Loucy (cell line): ENCODE measurements at regions not wholly inside any gene's neighbourhood (a gene's known extent, or its start where the extent isn't known, plus 50 kb on each side); places are given as distances from the start of the nearest gene placed in this dataset.

Experiments used
- CTCF ChIP-seq: fragments of 200-600 bp; sonication (generic); conservative IDR thresholded peaks from 2 replicates; pipeline ENCODE4 v1.5.1; 2014; ENCODE audit warnings: mild to moderate bottlenecking, antibody characterized with exemption, low read length
- EZH2phosphoT487 ChIP-seq: fragments of 200-600 bp; IDR thresholded peaks from 2 replicates; pipeline ENCODE4 v1.6.1; 2018; ENCODE audit warnings: antibody characterized with exemption, mild to moderate bottlenecking, moderate library complexity, borderline replicate concordance

GRCh38 chr10:131775433-131775832, 125.4 kb upstream of the PPP2R2D start:
- TF ChIP-seq CTCF (no peak), EZH2phosphoT487 (no peak)
